ENCODE measurements at regions not wholly inside any gene's neighbourhood (a gene's known extent, or its start where the extent isn't known, plus 50 kb on each side); places are given as distances from the start of the nearest gene placed in this dataset.

DNA sequence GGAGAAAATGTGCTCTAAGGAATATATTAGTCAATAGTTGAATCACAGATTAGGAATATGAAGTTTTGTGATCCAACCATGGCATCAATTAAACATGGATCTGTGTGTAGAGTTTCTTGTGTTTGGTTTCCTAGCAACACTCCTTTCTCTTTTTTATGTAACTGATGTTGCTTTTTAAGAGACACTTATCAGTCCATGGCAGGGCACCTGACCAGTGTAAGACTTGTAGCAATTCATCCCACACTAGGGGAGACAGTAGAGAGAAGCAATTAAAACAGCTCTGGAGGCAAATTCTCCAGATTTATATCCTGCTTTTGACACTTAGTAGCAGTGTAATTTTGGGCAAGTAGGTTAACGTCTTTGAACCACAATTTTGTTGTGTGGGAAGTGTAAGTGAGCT, 1229.0 kb downstream of the PCDH9 start:
- Histone ChIP-seq H3K9ac (ENCODE audit: low read depth, low read length) (no peak overlapping the region), H3K4me3 (ENCODE audit: low read length) (no peak overlapping the region)

DNA sequence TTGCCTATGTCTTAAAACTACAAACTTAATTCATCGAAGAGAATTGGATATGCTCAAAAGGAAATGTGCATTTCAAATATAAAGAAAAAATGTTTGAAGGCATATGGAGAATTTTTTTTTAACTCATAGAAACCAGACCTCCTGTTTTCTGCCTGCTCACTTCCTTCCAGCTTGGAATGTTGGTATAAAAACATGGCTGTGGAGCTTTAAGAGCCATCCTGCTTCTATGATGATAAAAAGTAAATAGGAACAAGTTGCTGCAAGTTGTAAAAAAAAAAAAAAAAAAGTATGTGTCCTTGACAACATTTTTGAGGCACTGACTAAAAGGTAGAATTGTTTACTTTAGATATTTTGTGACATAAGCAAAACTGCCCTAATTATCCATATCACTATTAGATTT, 1230.7 kb downstream of the PCDH9 start:
- Histone ChIP-seq H3K4me3 (ENCODE audit: low read length) (no peak overlapping the region), H3K27me3 (ENCODE audit: control insufficient read depth, insufficient read depth, low read length) (no peaks in the 10 kb centered on the region), H3K4me2 (ENCODE audit: low read length) (no peak overlapping the region), H3K4me1 (ENCODE audit: control insufficient read depth, insufficient read depth, low read length) (no peaks in the 10 kb centered on the region), H3K36me3 (ENCODE audit: insufficient read depth, low read length) (no peaks in the 10 kb centered on the region), H3K9ac (ENCODE audit: low read depth, low read length) (no peak overlapping the region), H3K9me3 (replicated peaks; ENCODE audit: low read length) (no peaks in the 10 kb centered on the region)

More for the DNA sequence above, 1229.0 kb downstream of the PCDH9 start:
- Histone ChIP-seq H3K4me2 (ENCODE audit: low read length) (no peak overlapping the region), H3K9me3 (replicated peaks; ENCODE audit: low read length) (no peaks in the 10 kb centered on the region), H3K27me3 (ENCODE audit: control insufficient read depth, insufficient read depth, low read length) (no peaks in the 10 kb centered on the region), H3K4me1 (ENCODE audit: control insufficient read depth, insufficient read depth, low read length) (no peaks in the 10 kb centered on the region), H3K36me3 (ENCODE audit: insufficient read depth, low read length) (no peaks in the 10 kb centered on the region)

DNA sequence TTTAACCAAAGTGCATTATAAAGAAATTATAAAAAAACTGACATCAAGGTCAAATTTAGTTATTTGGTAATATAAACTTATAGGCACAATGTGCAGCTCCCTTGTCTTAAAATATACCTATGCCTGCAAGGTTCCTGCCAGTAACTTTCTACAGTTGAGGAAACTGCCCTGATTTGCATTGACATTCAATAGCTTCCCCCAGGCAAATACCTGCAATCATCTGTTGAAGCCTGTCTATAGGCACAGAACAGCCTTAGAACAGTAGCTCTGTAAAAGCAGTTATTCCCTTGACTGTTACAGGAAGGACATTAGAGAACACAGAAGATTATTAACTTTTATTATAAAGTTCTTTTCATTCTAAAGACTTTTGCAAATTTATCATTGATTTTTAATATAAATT, 1239.5 kb downstream of the PCDH9 start:
- Histone ChIP-seq H3K4me2 (ENCODE audit: low read length) (no peak overlapping the region), H3K27me3 (ENCODE audit: control insufficient read depth, insufficient read depth, low read length) (no peaks in the 10 kb centered on the region), H3K4me1 (ENCODE audit: control insufficient read depth, insufficient read depth, low read length) (no peaks in the 10 kb centered on the region), H3K9ac (ENCODE audit: low read depth, low read length) (no peak overlapping the region), H3K36me3 (ENCODE audit: insufficient read depth, low read length) (no peaks in the 10 kb centered on the region), H3K9me3 (replicated peaks; ENCODE audit: low read length) (no peaks in the 10 kb centered on the region), H3K4me3 (ENCODE audit: low read length) (no peak overlapping the region)

DNA sequence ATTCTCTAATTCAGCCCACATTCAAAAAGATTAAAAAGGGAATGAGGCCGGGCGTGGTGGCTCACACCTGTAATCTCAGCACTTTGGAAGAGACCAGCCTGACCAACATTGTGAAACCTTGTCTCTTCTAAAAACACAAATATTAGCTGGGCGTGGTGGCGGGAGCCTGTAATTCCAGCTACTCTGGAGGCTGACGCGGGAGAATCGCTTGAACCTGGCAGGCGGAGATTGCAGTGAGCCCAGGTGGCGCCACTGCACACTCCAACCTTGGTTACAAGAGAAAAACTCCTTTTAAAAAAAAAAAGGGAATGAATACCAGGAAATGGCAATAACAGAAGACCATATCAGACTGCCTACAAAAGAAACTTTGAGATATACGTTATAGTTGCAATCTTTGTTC, 1244.5 kb downstream of the PCDH9 start:
- Histone ChIP-seq H3K9me3 (replicated peaks; ENCODE audit: low read length) (no peaks in the 10 kb centered on the region), H3K36me3 (ENCODE audit: insufficient read depth, low read length) (no peaks in the 10 kb centered on the region), H3K27me3 (ENCODE audit: control insufficient read depth, insufficient read depth, low read length) (no peaks in the 10 kb centered on the region), H3K9ac (ENCODE audit: low read depth, low read length) (no peak overlapping the region), H3K4me2 (ENCODE audit: low read length) (no peak overlapping the region), H3K4me1 (ENCODE audit: control insufficient read depth, insufficient read depth, low read length) (no peaks in the 10 kb centered on the region), H3K4me3 (ENCODE audit: low read length) (no peak overlapping the region)

DNA sequence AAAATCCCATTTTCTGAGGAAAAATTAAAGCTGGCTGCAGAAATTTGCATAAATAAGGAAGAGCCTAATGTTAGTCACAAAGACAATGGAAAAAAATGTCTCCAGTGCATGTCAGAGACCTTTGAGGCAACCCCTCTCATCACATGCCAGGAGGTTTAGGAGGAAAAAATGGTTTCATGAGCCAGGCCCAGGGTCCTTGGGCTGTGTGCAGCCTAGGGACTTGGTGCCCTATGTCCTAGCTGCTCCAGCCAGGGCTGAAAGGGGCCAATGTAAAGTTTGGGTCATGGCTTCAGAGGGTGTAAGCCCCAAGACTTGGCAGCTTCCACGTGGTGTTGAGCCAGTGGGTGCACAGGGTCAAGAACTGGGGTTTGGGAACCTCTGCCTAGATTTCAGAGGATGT, 1252.6 kb downstream of the PCDH9 start:
- no peak overlapping the region for H3K4me2 ChIP-seq (ENCODE audit: low read length)
- H3K27me3 ChIP-seq (ENCODE audit: control insufficient read depth, insufficient read depth, low read length): no peaks in the 10 kb centered on the region
- H3K4me1 ChIP-seq (ENCODE audit: control insufficient read depth, insufficient read depth, low read length): no peaks in the 10 kb centered on the region
- no peaks in the 10 kb centered on the region for H3K9me3 ChIP-seq (replicated peaks; ENCODE audit: low read length)
- H3K4me3 ChIP-seq (ENCODE audit: low read length): no peak overlapping the region
- no peak overlapping the region for H3K9ac ChIP-seq (ENCODE audit: low read depth, low read length)
- no peaks in the 10 kb centered on the region for H3K36me3 ChIP-seq (ENCODE audit: insufficient read depth, low read length)

DNA sequence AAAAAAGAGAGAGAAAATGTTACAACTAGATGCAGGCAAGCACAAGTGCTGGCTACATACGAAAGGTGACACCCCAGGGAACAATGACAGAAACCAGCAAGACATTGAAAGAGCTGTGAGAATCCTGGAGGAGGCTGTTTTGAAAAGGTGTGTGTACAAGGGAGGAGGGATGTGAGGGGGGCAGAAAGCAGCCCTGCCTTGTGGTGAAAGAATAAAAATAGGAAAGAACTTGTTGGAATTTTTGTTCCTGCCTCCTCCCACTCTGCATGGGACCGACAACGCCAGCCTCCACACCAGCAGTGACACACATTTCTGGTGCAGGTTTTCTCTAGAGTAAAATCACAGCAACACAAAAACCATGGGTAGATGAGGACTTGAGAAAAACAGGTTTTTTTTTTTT, 1258.6 kb downstream of the PCDH9 start:
- no peak overlapping the region for H3K4me2 ChIP-seq (ENCODE audit: low read length)
- H3K4me1 ChIP-seq (ENCODE audit: control insufficient read depth, insufficient read depth, low read length): no peaks in the 10 kb centered on the region
- H3K27me3 ChIP-seq (ENCODE audit: control insufficient read depth, insufficient read depth, low read length): no peaks in the 10 kb centered on the region
- H3K9ac ChIP-seq (ENCODE audit: low read depth, low read length): no peak overlapping the region
- no peaks in the 10 kb centered on the region for H3K36me3 ChIP-seq (ENCODE audit: insufficient read depth, low read length)
- H3K9me3 ChIP-seq (replicated peaks; ENCODE audit: low read length): no peaks in the 10 kb centered on the region
- no peak overlapping the region for H3K4me3 ChIP-seq (ENCODE audit: low read length)

DNA sequence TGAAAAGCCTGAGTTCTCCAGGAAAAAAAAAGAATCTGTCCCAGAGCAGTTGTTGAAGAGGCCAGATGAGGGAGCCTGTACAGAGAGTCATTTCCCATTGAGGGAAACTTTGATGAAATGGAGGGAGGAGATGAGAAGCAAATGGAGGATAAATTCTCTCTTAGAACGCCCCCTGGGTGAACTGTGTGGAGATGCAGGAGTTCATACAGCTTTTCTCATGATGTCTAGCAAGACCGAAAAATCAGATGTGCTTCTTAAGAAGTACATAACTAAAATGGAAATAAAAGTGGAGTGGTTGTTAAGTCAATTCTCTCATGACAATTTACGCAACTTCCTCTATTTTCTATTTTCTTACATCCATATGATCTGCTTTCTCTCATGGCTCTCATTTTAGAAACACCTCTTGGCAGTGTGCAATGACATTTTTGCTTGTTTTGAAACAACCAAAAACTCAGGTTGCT, 1263.1 kb downstream of the PCDH9 start:
- Histone ChIP-seq H3K36me3 (ENCODE audit: insufficient read depth, low read length) (no peaks in the 10 kb centered on the region), H3K9ac (ENCODE audit: low read depth, low read length) (no peak overlapping the region), H3K27me3 (ENCODE audit: control insufficient read depth, insufficient read depth, low read length) (no peaks in the 10 kb centered on the region), H3K4me2 (ENCODE audit: low read length) (no peak overlapping the region), H3K9me3 (replicated peaks; ENCODE audit: low read length) (no peaks in the 10 kb centered on the region), H3K4me1 (ENCODE audit: control insufficient read depth, insufficient read depth, low read length) (peaks cover 4% of the 10 kb centered on the region), H3K4me3 (ENCODE audit: low read length) (no peak overlapping the region)

DNA sequence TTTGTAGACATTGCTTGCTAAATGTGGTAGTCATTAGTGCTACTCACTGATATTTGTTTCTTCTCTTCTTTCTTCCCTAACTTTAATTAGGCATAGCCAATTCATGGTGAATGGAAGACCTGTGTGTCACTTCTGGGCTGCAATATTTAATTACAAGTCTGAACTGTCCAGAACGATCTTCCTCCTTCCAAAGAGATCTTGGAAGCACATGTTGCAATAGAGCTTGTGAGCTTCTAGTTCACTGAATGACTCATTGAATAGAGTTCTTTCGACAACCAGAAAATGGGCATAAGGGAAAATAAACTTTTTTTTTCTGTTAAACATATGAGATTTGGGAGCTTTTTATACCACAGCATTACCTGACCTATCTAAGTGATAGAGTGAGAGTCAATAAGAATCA, 1264.6 kb downstream of the PCDH9 start:
- Histone ChIP-seq H3K9me3 (replicated peaks; ENCODE audit: low read length) (no peaks in the 10 kb centered on the region), H3K27me3 (ENCODE audit: control insufficient read depth, insufficient read depth, low read length) (no peaks in the 10 kb centered on the region), H3K9ac (ENCODE audit: low read depth, low read length) (no peak overlapping the region)

DNA sequence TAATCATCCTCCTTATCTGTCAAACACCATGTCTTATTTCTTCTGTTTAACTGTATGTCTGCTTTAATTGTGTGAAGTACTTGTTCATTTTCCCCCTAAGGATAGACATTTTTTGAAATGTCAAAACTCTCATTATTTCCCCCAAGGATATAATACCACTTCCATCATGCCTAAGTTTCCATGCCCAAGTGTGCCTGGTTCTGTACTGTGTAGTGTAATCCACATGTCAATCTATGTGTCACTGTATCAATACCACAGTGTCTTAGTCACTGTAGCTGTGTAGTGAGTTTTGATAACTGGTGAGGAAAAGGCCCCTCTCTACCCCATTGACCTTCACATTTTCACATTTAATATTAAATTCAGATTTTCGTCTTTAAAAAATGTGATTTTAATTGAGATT, 1265.5 kb downstream of the PCDH9 start:
- Histone ChIP-seq H3K4me3 (ENCODE audit: low read length) (no peak overlapping the region), H3K27me3 (ENCODE audit: control insufficient read depth, insufficient read depth, low read length) (no peaks in the 10 kb centered on the region), H3K4me2 (ENCODE audit: low read length) (no peak overlapping the region), H3K36me3 (ENCODE audit: insufficient read depth, low read length) (no peaks in the 10 kb centered on the region), H3K9me3 (replicated peaks; ENCODE audit: low read length) (no peaks in the 10 kb centered on the region), H3K9ac (ENCODE audit: low read depth, low read length) (no peak overlapping the region), H3K4me1 (ENCODE audit: control insufficient read depth, insufficient read depth, low read length) (peaks cover 4% of the 10 kb centered on the region)

More for the DNA sequence above, 1264.6 kb downstream of the PCDH9 start:
- Histone ChIP-seq H3K4me1 (ENCODE audit: control insufficient read depth, insufficient read depth, low read length) (peaks cover 4% of the 10 kb centered on the region), H3K4me3 (ENCODE audit: low read length) (no peak overlapping the region), H3K36me3 (ENCODE audit: insufficient read depth, low read length) (no peaks in the 10 kb centered on the region), H3K4me2 (ENCODE audit: low read length) (no peak overlapping the region)

DNA sequence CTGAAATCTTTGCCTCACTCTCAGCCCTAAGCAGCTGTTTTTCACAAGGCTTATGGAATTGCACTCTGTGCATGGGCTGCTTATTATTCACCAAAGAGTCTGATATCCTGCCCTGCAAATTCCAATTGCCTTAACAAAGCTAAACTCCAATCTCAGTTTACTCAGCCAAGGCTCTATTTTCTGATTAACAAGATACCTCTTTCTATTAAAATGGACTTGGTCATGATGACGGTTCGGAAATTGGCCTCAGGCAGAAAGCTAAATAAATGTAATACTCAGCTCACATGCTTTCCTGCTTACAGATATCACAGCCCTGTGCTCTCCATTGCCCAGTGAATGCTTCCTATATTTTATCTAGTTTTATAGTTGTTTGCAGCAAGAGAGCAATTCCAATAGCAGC, 1270.8 kb downstream of the PCDH9 start:
- no peaks in the 10 kb centered on the region for H3K9me3 ChIP-seq (replicated peaks; ENCODE audit: low read length)
- H3K27me3 ChIP-seq (ENCODE audit: control insufficient read depth, insufficient read depth, low read length): no peaks in the 10 kb centered on the region
- no peak overlapping the region for H3K4me2 ChIP-seq (ENCODE audit: low read length)
- H3K4me1 ChIP-seq (ENCODE audit: control insufficient read depth, insufficient read depth, low read length): no peaks in the 10 kb centered on the region
- no peak overlapping the region for H3K4me3 ChIP-seq (ENCODE audit: low read length)
- no peak overlapping the region for H3K9ac ChIP-seq (ENCODE audit: low read depth, low read length)
- H3K36me3 ChIP-seq (ENCODE audit: insufficient read depth, low read length): no peaks in the 10 kb centered on the region

DNA sequence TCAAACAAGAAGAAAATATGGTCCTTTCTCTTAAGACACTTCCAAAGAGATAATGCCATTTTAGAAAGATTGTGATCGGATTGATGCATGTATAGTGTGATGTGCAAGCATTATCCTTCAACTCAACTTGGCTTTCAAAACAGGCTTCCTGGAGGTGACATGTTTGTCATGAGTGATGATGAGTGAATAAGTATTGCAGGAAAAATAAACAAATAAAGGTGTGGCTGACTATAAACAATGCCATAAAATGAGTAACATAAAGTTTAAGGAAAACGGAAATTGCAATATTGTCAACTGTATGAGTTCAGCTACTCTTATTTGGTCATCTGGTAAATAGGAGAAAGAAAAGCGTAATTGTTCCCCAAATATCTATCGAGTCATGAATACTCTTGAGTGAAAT, 1283.7 kb downstream of the PCDH9 start:
- H3K4me1 ChIP-seq (ENCODE audit: control insufficient read depth, insufficient read depth, low read length): peaks cover 12% of the 10 kb centered on the region
- no peaks in the 10 kb centered on the region for H3K27me3 ChIP-seq (ENCODE audit: control insufficient read depth, insufficient read depth, low read length)
- H3K36me3 ChIP-seq (ENCODE audit: insufficient read depth, low read length): no peaks in the 10 kb centered on the region
- H3K9me3 ChIP-seq (replicated peaks; ENCODE audit: low read length): no peaks in the 10 kb centered on the region
- H3K9ac ChIP-seq (ENCODE audit: low read depth, low read length): no peak overlapping the region
- H3K4me3 ChIP-seq (ENCODE audit: low read length): no peak overlapping the region
- no peak overlapping the region for H3K4me2 ChIP-seq (ENCODE audit: low read length)

DNA sequence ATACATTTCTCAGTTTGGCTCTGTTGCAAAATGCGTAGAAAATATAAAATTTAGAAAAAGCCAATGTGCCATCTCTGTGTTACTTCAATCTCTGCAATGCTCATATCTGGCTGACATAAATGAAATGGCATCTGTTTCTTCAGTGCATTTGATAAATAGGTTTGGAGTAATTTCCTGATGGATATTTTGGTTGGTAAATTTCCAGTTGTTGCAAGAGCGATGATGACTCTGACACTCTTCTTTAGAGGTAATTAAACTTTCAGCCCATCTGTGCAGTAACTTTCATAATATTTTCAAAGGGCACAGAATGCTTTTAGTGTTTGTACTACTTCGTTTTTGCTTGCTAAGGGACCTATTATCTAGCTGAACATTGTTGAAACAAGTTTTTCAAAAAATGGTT, 1286.4 kb downstream of the PCDH9 start:
- Histone ChIP-seq H3K9ac (ENCODE audit: low read depth, low read length) (no peak overlapping the region), H3K27me3 (ENCODE audit: control insufficient read depth, insufficient read depth, low read length) (no peaks in the 10 kb centered on the region), H3K4me3 (ENCODE audit: low read length) (no peak overlapping the region)

More for the DNA sequence above, 1286.4 kb downstream of the PCDH9 start:
- no peaks in the 10 kb centered on the region for H3K9me3 ChIP-seq (replicated peaks; ENCODE audit: low read length)
- H3K4me1 ChIP-seq (ENCODE audit: control insufficient read depth, insufficient read depth, low read length): peaks cover 12% of the 10 kb centered on the region
- no peak overlapping the region for H3K4me2 ChIP-seq (ENCODE audit: low read length)
- no peaks in the 10 kb centered on the region for H3K36me3 ChIP-seq (ENCODE audit: insufficient read depth, low read length)

Data from skeletal muscle satellite cell (primary cell).